ENCODE measurements at regions not wholly inside any gene's neighbourhood (a gene's known extent, or its start where the extent isn't known, plus 50 kb on each side); places are given as distances from the start of the nearest gene placed in this dataset.

- TF ChIP-seq CTCF (IDR thresholded peaks at IDR 0.05): no peak
- no peak for TF ChIP-seq POLR2A (IDR thresholded peaks at IDR 0.05)
Measured at GRCh38 chr2:18077231-18077630, 198.8 kb downstream of the KCNS3 start.
